Loucy (cell line): ENCODE measurements at regions not wholly inside any gene's neighbourhood (a gene's known extent, or its start where the extent isn't known, plus 50 kb on each side); places are given as distances from the start of the nearest gene placed in this dataset.

Experiments
- H2AFZ ChIP-seq: fragments of 200-600 bp; sonication (generic); 2 replicates; pipeline ENCODE4 v1.6.0; 2016; ENCODE audit warnings: antibody characterized with exemption, mild to moderate bottlenecking, low read length, moderate library complexity
- H3F3A ChIP-seq: fragments of 200-600 bp; 2 replicates; pipeline ENCODE4 v1.6.0; 2016; ENCODE audit warnings: antibody characterized with exemption, low read depth, mild to moderate bottlenecking
- H3K27me3 ChIP-seq: fragments of 200-600 bp; sonication (generic); 2 replicates; pipeline ENCODE4 v1.6.1; 2014; ENCODE audit warnings: low read length, mild to moderate bottlenecking; ENCODE audit not compliant: insufficient read depth, poor library complexity, severe bottlenecking
- H3K36me3 ChIP-seq: fragments of 200-600 bp; sonication (generic); 2 replicates; pipeline ENCODE4 v1.6.1; 2016; ENCODE audit warnings: low read length; ENCODE audit not compliant: insufficient read depth
- H3K4me1 ChIP-seq: fragments of 200-600 bp; sonication (generic); 2 replicates; pipeline ENCODE4 v1.5.1; 2014; ENCODE audit warnings: low read length, mild to moderate bottlenecking; ENCODE audit not compliant: insufficient read depth, poor library complexity, severe bottlenecking
- H3K4me2 ChIP-seq: fragments of 200-600 bp; sonication (generic); 2 replicates; pipeline ENCODE4 v1.6.0; 2014; ENCODE audit warnings: antibody characterized with exemption, low read length, low read depth, mild to moderate bottlenecking; ENCODE audit not compliant: poor library complexity, severe bottlenecking
- H3K4me3 ChIP-seq: fragments of 200-600 bp; sonication (generic); 2 replicates; pipeline ENCODE4 v1.5.1; 2014; ENCODE audit warnings: low read length, mild to moderate bottlenecking, mixed read lengths; ENCODE audit not compliant: poor library complexity, severe bottlenecking
- H3K79me2 ChIP-seq: fragments of 200-600 bp; sonication (generic); 2 replicates; pipeline ENCODE4 v1.6.1; 2014; ENCODE audit warnings: low read length; ENCODE audit not compliant: insufficient read depth
- H3K9ac ChIP-seq: fragments of 200-600 bp; sonication (generic); 2 replicates; pipeline ENCODE4 v1.6.0; 2014; ENCODE audit warnings: mild to moderate bottlenecking, low read depth, low read length, moderate library complexity; ENCODE audit not compliant: poor library complexity, severe bottlenecking
- H3K9me2 ChIP-seq: fragments of 200-600 bp; sonication (generic); replicated peaks from 2 replicates; pipeline ENCODE4 v1.6.1; 2016; ENCODE audit warnings: low read depth, low read length, mixed read lengths
- H3K9me3 ChIP-seq: fragments of 200-600 bp; sonication (generic); 2 replicates; pipeline ENCODE4 v1.6.1; 2014; ENCODE audit warnings: mild to moderate bottlenecking, antibody characterized with exemption, low read length, low read depth; ENCODE audit not compliant: insufficient read depth
- H4K20me1 ChIP-seq: fragments of 200-600 bp; sonication (generic); 2 replicates; pipeline ENCODE4 v1.6.0; 2014; ENCODE audit warnings: antibody characterized with exemption, low read length, mild to moderate bottlenecking; ENCODE audit not compliant: insufficient read depth, poor library complexity, severe bottlenecking
- CTCF ChIP-seq: fragments of 200-600 bp; sonication (generic); conservative IDR thresholded peaks from 2 replicates; pipeline ENCODE4 v1.5.1; 2014; ENCODE audit warnings: mild to moderate bottlenecking, antibody characterized with exemption, low read length
- EZH2phosphoT487 ChIP-seq: fragments of 200-600 bp; IDR thresholded peaks from 2 replicates; pipeline ENCODE4 v1.6.1; 2018; ENCODE audit warnings: antibody characterized with exemption, mild to moderate bottlenecking, moderate library complexity, borderline replicate concordance

- H2AFZ ChIP-seq: no peak overlapping the region
- H4K20me1 ChIP-seq: no peaks in the 10 kb centered on the region
- H3K9ac ChIP-seq: no peak overlapping the region
- no peak overlapping the region for H3K4me3 ChIP-seq
- H3K36me3 ChIP-seq: no peaks in the 10 kb centered on the region
- no peaks in the 10 kb centered on the region for H3F3A ChIP-seq
- H3K4me2 ChIP-seq: no peak overlapping the region
- H3K9me3 ChIP-seq: no peaks in the 10 kb centered on the region
- no peak for TF ChIP-seq CTCF
- TF ChIP-seq EZH2phosphoT487: no peak
- H3K79me2 ChIP-seq: no peaks in the 10 kb centered on the region
- no peaks in the 10 kb centered on the region for H3K27me3 ChIP-seq
- H3K4me1 ChIP-seq: no peaks in the 10 kb centered on the region
- no peaks in the 10 kb centered on the region for H3K9me2 ChIP-seq
Measured at GRCh38 chr9:1954238-1954637, 60.9 kb upstream of the SMARCA2 start.

- no peaks in the 10 kb centered on the region for H3K79me2 ChIP-seq
- H3K36me3 ChIP-seq: no peaks in the 10 kb centered on the region
- H3K9ac ChIP-seq: no peak overlapping the region
- no peak overlapping the region for H3K4me2 ChIP-seq
- no peaks in the 10 kb centered on the region for H3K9me3 ChIP-seq
- H4K20me1 ChIP-seq: no peaks in the 10 kb centered on the region
- H3K4me3 ChIP-seq: no peak overlapping the region
- H3K4me1 ChIP-seq: no peaks in the 10 kb centered on the region
- no peaks in the 10 kb centered on the region for H3K27me3 ChIP-seq
- H2AFZ ChIP-seq: no peak overlapping the region
- TF ChIP-seq CTCF (no peak), EZH2phosphoT487 (no peak)
- no peaks in the 10 kb centered on the region for H3F3A ChIP-seq
- no peaks in the 10 kb centered on the region for H3K9me2 ChIP-seq
Measured at GRCh38 chr9:1956958-1957357, 58.2 kb upstream of the SMARCA2 start.

- no peaks in the 10 kb centered on the region for H3K36me3 ChIP-seq
- no peaks in the 10 kb centered on the region for H3K9me2 ChIP-seq
- no peaks in the 10 kb centered on the region for H3K4me1 ChIP-seq
- no peak overlapping the region for H3K9ac ChIP-seq
- no peaks in the 10 kb centered on the region for H3K27me3 ChIP-seq
- no peaks in the 10 kb centered on the region for H3K9me3 ChIP-seq
- no peak overlapping the region for H3K4me3 ChIP-seq
- H3K79me2 ChIP-seq: no peaks in the 10 kb centered on the region
- TF ChIP-seq EZH2phosphoT487 (no peak), CTCF (no peak)
- no peak overlapping the region for H3K4me2 ChIP-seq
- H2AFZ ChIP-seq: no peak overlapping the region
- no peaks in the 10 kb centered on the region for H4K20me1 ChIP-seq
- H3F3A ChIP-seq: no peaks in the 10 kb centered on the region
Measured at GRCh38 chr9:1957856-1958255, 57.3 kb upstream of the SMARCA2 start.
